Endodermal cell (in vitro differentiated cells): ENCODE measurements at regions not wholly inside any gene's neighbourhood (a gene's known extent, or its start where the extent isn't known, plus 50 kb on each side); places are given as distances from the start of the nearest gene placed in this dataset.

Experiments used
- DNase-seq: peaks from one replicate; pipeline ENCODE4 v3.0.0-alpha.2; 2017
- H3K27ac ChIP-seq: 2 replicates; pipeline ENCODE4 v1.5.1; 2013; ENCODE audit warnings: mild to moderate bottlenecking, low read depth, low read length, moderate library complexity
- H3K27me3 ChIP-seq: 2 replicates; pipeline ENCODE4 v1.6.1; 2013; ENCODE audit warnings: mild to moderate bottlenecking, low read length, moderate library complexity; ENCODE audit not compliant: insufficient read depth, control insufficient read depth, poor library complexity, severe bottlenecking
- H3K36me3 ChIP-seq: 2 replicates; pipeline ENCODE4 v1.7.0; 2013; ENCODE audit warnings: mild to moderate bottlenecking, low read length, moderate library complexity; ENCODE audit not compliant: control insufficient read depth, insufficient read depth
- H3K4me1 ChIP-seq: one replicate; pipeline ENCODE4 v1.7.0; 2013; ENCODE audit warnings: low read length; ENCODE audit not compliant: control insufficient read depth, insufficient read depth
- H3K4me3 ChIP-seq: 2 replicates; pipeline ENCODE4 v1.5.1; 2013; ENCODE audit warnings: mild to moderate bottlenecking, low read length, moderate library complexity
- H3K9ac ChIP-seq: 2 replicates; pipeline ENCODE4 v1.6.1; 2013; ENCODE audit warnings: mild to moderate bottlenecking, low read length, moderate library complexity; ENCODE audit not compliant: poor library complexity, severe bottlenecking; ENCODE audit errors: extremely low read depth
- H3K9me3 ChIP-seq: 2 replicates; pipeline ENCODE4 v1.6.1; 2013; ENCODE audit warnings: mild to moderate bottlenecking, low read length, moderate library complexity; ENCODE audit not compliant: control insufficient read depth
- H3K27ac Mint-ChIP-seq: 2 replicates; pipeline ENCODE4 v1.8.0; 2020; ENCODE audit warnings: mixed read lengths
- H3K27me3 Mint-ChIP-seq: 2 replicates; pipeline ENCODE4 v1.8.0; 2021; ENCODE audit warnings: mild to moderate bottlenecking, mixed read lengths; ENCODE audit not compliant: insufficient read depth
- H3K36me3 Mint-ChIP-seq: 2 replicates; pipeline ENCODE4 v1.8.0; 2020; ENCODE audit warnings: low read depth, mixed read lengths
- H3K4me1 Mint-ChIP-seq: 2 replicates; pipeline ENCODE4 v1.8.0; 2020; ENCODE audit warnings: mixed read lengths
- H3K4me3 Mint-ChIP-seq: 2 replicates; pipeline ENCODE4 v1.8.0; 2020; ENCODE audit warnings: mild to moderate bottlenecking, moderate library complexity, mixed read lengths
- H3K9me3 Mint-ChIP-seq: 2 replicates; pipeline ENCODE4 v1.8.0; 2020; ENCODE audit warnings: mild to moderate bottlenecking, mixed read lengths
- WGBS, 2 experiments: methylation state at CpG; one replicate each; pipeline versions ENCODE4 v1.1.5 to v1.1.7; 2013; ENCODE audit warnings: missing lambda C conversion rate in 2 of 2, mixed read lengths in 1 of 2; ENCODE audit not compliant: insufficient coverage in 1 of 2, insufficient read length in 1 of 2; 5-methylcytosine and 5-hydroxymethylcytosine counted together
- TF ChIP-seq, protein P1 (sequence below): fragments of 200-600 bp; sonication (generic); conservative IDR thresholded peaks from 2 replicates; pipeline ENCODE4 v1.5.0; 2021; ENCODE audit warnings: antibody characterized with exemption, mild to moderate bottlenecking

DNA sequence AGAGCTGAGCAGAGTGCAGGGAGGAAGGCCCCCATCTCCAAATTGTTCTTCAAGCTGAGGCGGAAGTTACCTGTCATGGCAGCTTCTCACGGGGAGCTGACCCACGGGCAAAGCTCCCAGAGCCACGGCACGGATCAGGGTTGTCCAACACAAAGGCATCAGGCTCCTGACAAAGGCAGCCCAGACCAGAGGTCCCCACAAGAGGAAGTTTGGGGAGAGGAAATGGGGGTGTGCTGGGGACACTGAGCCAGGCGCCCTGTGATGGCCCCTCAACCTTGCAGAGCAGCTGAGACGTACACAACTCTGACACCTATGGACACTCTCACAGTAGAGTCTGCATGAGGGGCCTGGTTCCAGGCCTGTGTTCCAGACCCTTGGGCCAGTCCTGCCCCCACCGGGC, 95.6 kb downstream of the CTTN start:
- Mint-ChIP-seq H3K9me3 (peaks cover 14% of the 10 kb centered on the region), H3K27me3 (no peaks in the 10 kb centered on the region), H3K36me3 (peaks cover 11% of the 10 kb centered on the region), H3K4me1 (peaks cover 9% of the 10 kb centered on the region), H3K27ac (no peak overlapping the region), H3K4me3 (no peak overlapping the region)
- Histone ChIP-seq H3K27me3 (no peaks in the 10 kb centered on the region), H3K36me3 (no peaks in the 10 kb centered on the region), H3K27ac (no peak overlapping the region), H3K4me1 (peaks cover 6% of the 10 kb centered on the region), H3K9ac (no peak overlapping the region), H3K9me3 (peaks cover 11% of the 10 kb centered on the region), H3K4me3 (no peak overlapping the region)
- no peak for DNase-seq
- TF ChIP-seq, protein P1, sequence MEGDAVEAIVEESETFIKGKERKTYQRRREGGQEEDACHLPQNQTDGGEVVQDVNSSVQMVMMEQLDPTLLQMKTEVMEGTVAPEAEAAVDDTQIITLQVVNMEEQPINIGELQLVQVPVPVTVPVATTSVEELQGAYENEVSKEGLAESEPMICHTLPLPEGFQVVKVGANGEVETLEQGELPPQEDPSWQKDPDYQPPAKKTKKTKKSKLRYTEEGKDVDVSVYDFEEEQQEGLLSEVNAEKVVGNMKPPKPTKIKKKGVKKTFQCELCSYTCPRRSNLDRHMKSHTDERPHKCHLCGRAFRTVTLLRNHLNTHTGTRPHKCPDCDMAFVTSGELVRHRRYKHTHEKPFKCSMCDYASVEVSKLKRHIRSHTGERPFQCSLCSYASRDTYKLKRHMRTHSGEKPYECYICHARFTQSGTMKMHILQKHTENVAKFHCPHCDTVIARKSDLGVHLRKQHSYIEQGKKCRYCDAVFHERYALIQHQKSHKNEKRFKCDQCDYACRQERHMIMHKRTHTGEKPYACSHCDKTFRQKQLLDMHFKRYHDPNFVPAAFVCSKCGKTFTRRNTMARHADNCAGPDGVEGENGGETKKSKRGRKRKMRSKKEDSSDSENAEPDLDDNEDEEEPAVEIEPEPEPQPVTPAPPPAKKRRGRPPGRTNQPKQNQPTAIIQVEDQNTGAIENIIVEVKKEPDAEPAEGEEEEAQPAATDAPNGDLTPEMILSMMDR: no peak
- WGBS, 2 experiments: 85 to 90% methylated on average over 6 to 8 of the region's 8 CpGs

DNA sequence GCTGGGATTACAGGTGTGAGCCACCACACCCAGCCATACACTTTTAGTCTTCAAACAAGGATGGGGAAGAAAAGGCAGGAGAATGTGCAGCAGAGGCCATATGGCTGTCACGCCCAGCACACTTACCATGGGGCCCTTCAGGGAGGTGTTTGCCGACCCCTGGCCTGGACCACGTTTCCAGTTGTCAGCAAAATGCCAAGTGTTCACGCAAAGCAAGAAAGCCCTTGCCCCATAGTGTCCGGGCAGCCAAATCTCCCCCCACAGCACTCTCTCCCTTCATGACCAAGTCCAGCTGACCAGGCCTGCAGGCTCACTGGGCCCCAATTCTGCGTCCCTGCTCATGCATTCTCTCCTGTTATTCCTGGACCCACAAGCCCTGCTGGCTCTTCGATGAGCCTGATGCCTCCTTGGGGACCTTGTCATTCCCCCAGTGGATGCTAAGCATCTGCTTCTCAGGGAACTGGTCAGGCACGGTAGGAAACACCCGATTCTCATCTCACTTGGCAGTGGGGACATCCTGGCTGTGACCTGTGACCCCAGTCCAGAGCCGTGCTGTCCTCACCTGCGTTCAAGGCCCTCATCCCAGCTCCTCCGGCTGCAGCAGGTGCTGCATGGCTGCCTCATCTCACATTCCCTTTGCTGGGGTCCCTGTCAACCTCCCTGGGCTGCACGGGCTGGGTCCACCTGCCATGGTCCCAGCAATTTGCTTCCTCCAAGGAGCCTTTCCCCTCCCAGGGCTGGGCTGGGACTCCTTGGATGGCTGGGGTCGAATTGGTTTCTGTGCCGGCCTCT, 96.4 kb downstream of the CTTN start:
- DNase-seq: no peak
- Histone ChIP-seq H3K9me3 (peaks cover 11% of the 10 kb centered on the region), H3K4me1 (peaks cover 6% of the 10 kb centered on the region), H3K9ac (no peak overlapping the region), H3K36me3 (no peaks in the 10 kb centered on the region), H3K27ac (no peak overlapping the region), H3K27me3 (no peaks in the 10 kb centered on the region), H3K4me3 (no peak overlapping the region)
- 88 to 91% methylated on average over 12 to 15 of the region's 15 CpGs for WGBS, 2 experiments
- Mint-ChIP-seq H3K9me3 (peaks cover 14% of the 10 kb centered on the region), H3K27ac (no peak overlapping the region), H3K27me3 (no peaks in the 10 kb centered on the region), H3K36me3 (peaks cover 11% of the 10 kb centered on the region), H3K4me3 (no peak overlapping the region), H3K4me1 (peaks cover 9% of the 10 kb centered on the region)
- TF ChIP-seq, protein P1: no peak

DNA sequence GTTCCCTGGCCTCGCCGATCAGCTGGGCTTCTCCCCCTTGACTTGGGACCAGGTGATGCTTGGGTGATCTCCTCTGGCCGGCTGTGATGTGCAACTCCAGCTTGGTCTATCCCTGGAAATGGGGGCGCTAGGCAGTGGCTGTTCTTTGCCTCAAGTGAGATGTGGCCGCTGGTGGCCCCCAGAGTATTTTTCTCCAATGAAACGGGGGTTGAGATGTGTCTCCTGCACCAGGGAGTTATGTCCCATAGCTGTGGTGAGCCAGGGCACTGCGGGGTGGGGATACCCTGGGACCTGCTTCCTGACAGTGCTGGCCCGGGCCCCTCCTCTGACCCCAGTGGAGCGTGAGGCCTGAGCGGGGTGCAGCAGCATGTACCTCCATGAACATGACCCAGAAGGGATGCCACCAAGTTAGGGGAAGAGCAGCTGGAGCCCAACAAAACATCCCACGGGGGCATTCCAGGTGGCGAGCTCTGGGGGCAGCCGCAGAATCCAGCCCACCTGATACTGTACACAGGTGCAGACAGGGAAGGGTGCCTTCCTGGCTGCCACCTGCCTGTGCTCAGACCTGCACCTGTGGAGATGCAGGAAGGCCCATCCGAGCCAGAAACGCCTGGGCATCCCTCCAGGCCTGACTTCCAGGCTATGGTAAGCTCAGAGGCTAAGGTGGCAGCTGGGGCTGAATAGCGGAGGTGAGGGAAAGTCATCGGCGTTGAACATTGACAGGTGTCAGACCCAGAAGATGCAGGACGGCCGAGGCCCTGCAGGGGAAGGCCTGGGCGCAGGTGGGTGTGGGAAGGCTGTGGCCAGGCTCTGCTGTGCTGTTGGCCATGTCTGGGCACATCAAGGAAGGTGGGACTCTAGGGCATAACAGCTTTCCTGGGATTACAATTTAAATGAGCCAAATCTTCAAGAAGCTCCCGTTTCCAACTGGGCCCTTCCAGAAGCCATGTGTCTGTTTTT, 97.3 kb downstream of the CTTN start:
- H3K4me3 Mint-ChIP-seq: no peak overlapping the region
- DNase-seq: no peak

More for the DNA sequence above, 97.3 kb downstream of the CTTN start:
- H3K27ac ChIP-seq: no peak overlapping the region
- 92 to 96% methylated on average over 16 to 22 of the region's 22 CpGs for WGBS, 2 experiments
- no peaks in the 10 kb centered on the region for H3K36me3 ChIP-seq
- peaks cover 6% of the 10 kb centered on the region for H3K4me1 ChIP-seq
- peaks cover 8% of the 10 kb centered on the region for H3K9me3 ChIP-seq
- H3K27me3 Mint-ChIP-seq: no peaks in the 10 kb centered on the region
- no peak overlapping the region for H3K9ac ChIP-seq
- TF ChIP-seq, protein P1: no peak
- H3K27ac Mint-ChIP-seq: no peak overlapping the region
- H3K27me3 ChIP-seq: no peaks in the 10 kb centered on the region
- H3K9me3 Mint-ChIP-seq: peaks cover 12% of the 10 kb centered on the region
- peaks cover 9% of the 10 kb centered on the region for H3K4me1 Mint-ChIP-seq
- peaks cover 6% of the 10 kb centered on the region for H3K36me3 Mint-ChIP-seq
- H3K4me3 ChIP-seq: no peak overlapping the region
